ENCODE measurements at regions not wholly inside any gene's neighbourhood (a gene's known extent, or its start where the extent isn't known, plus 50 kb on each side); places are given as distances from the start of the nearest gene placed in this dataset.
"Not testable (repeated sequence)": the region's sequence is repeated elsewhere in the genome, so short reads cannot be mapped to it uniquely, and the experiment has no call there.

DNA sequence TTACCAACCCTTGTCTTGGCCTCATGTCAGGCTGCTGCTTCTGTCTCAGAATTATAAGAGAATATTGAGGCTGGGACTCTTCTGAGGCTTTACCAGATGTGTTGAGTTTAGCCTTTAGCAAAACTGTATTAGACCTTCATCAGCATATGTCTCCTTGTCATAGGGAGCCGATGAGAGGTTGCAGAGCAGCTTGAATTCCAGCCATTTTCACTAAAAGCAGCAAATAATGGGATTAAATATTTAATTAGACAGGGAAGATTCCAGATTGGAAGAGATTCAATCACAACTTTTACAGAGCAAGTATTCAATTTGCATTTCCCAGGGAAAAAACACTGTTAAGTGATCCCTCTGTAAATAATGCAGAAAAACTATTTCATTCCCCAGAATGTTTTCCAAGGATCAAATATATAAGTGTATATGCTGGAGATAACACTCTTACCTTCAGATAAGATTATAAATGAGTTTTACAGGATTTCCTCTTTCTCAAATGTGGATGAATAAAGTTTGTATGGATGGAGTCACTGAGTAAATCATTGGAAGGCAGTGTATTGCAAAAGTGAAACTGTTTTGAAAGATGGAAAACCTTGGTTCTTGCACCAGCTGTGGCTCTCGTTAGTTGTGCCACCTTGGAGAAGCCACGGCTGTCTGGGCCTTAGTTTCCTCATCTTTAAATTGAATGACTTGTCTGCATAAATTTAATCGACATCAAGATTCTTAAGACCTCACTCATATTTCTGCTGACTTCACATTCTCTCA lies 466.4 kb upstream of the SGO1 start:
- no peaks in the 10 kb centered on the region for H3K4me1 ChIP-seq (ENCODE audit: insufficient read depth, low read length)
- H3K9me3 ChIP-seq (ENCODE audit: insufficient read depth, low read depth, low read length), result no peaks in the 10 kb centered on the region
- no peak overlapping the region for H3K9ac ChIP-seq (ENCODE audit: low read depth, low read length)
- H3K27me3 ChIP-seq (ENCODE audit: insufficient read depth, low read length), result no peaks in the 10 kb centered on the region
- no peak overlapping the region for H3K4me3 ChIP-seq (ENCODE audit: low read length)
- no peaks in the 10 kb centered on the region for H3K36me3 ChIP-seq (ENCODE audit: insufficient read depth, low read depth, low read length)
- H3K27ac ChIP-seq (ENCODE audit: low read length), result no peak overlapping the region

DNA sequence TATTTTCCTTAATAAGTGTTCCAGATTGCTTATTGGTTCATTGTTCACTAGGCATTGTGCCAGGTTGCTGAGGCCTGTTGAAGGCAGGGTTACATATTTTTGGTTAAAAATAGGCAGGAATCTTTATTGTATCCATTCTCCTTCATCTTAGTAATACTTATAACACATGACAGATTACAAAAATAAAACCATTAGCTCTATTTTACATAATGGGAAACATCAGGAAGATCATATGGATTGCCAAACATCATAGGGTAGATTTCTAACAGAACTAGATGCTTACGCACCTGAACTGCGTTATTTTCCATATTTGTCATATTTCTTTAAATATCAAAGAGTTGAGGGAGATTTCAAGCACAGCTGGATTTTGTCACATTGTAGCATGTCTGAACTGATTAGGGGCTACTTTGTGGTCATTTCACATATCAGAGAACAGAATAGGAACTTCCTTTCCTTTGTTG lies 462.9 kb upstream of the SGO1 start:
- no peak overlapping the region for H3K4me3 ChIP-seq (ENCODE audit: low read length)
- no peaks in the 10 kb centered on the region for H3K9me3 ChIP-seq (ENCODE audit: insufficient read depth, low read depth, low read length)
- no peak overlapping the region for H3K9ac ChIP-seq (ENCODE audit: low read depth, low read length)
- H3K4me1 ChIP-seq (ENCODE audit: insufficient read depth, low read length), result no peaks in the 10 kb centered on the region
- H3K27me3 ChIP-seq (ENCODE audit: insufficient read depth, low read length), result no peaks in the 10 kb centered on the region
- no peak overlapping the region for H3K27ac ChIP-seq (ENCODE audit: low read length)
- no peaks in the 10 kb centered on the region for H3K36me3 ChIP-seq (ENCODE audit: insufficient read depth, low read depth, low read length)

DNA sequence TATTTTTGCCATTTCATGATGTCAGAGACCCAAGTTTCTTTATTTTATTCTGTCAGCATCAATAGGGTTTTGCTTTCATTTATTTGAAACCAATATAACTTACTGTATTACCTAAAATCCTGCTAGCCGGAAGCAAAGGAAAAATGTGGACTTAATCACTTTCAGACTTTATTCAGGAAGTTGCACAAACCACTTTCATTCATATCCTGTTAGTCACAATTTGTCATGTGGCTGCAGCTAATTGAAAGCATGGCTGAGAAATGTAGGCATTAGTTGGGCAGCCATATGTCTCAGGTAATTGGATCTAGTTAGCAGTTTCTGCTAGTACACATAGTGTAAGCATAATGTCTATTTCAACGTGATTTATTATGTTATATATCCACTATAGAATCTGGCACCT lies 462.3 kb upstream of the SGO1 start:
- H3K27ac ChIP-seq (ENCODE audit: low read length), result no peak overlapping the region

DNA sequence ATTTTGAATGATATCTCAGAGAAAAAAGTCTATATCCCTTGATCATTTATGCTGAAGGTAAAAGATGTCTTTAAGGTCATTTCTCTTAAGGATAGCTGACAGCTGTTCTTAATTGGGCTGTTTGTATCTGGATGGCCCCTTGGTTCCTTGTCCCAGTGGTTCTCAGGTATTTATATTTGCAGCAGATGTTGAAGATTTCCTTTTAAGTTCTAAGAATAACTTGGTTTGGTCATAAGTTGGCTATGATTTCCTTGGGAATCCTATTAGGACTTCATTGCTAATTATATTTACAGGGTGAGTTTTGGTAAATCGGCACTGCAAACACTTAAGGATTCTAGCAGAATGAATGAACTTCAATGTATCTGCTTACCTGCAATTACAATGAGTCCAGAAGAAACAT lies 460.4 kb upstream of the SGO1 start:
- H3K4me1 ChIP-seq (ENCODE audit: insufficient read depth, low read length), result no peaks in the 10 kb centered on the region
- no peak overlapping the region for H3K4me3 ChIP-seq (ENCODE audit: low read length)
- H3K27ac ChIP-seq (ENCODE audit: low read length), result no peak overlapping the region

More for the DNA sequence above, 462.3 kb upstream of the SGO1 start:
- Histone ChIP-seq H3K36me3 (ENCODE audit: insufficient read depth, low read depth, low read length) (no peaks in the 10 kb centered on the region), H3K9me3 (ENCODE audit: insufficient read depth, low read depth, low read length) (no peaks in the 10 kb centered on the region), H3K4me3 (ENCODE audit: low read length) (no peak overlapping the region), H3K4me1 (ENCODE audit: insufficient read depth, low read length) (no peaks in the 10 kb centered on the region), H3K27me3 (ENCODE audit: insufficient read depth, low read length) (no peaks in the 10 kb centered on the region), H3K9ac (ENCODE audit: low read depth, low read length) (no peak overlapping the region)

DNA sequence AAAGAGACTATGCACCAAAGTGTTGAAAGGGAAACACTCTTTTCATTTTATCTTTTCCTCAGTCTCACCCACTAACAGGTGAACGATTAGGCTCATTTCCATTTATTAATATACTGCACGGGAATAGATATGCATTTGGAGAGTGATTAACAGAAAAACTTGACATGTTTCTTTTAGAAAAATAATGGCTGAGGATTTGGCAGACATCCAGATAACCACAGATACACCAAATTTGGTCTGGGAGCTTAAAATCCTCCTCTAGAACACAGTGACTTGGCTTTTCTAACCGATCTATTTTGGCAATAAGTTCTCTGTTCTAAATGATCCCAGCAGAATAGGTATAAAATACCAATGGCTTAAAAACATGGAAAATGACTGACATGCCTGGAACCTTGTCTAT lies 459.3 kb upstream of the SGO1 start:
- no peaks in the 10 kb centered on the region for H3K4me1 ChIP-seq (ENCODE audit: insufficient read depth, low read length)
- H3K9me3 ChIP-seq (ENCODE audit: insufficient read depth, low read depth, low read length), result no peaks in the 10 kb centered on the region
- H3K27ac ChIP-seq (ENCODE audit: low read length), result no peak overlapping the region
- H3K9ac ChIP-seq (ENCODE audit: low read depth, low read length), result no peak overlapping the region
- H3K4me3 ChIP-seq (ENCODE audit: low read length), result no peak overlapping the region
- H3K36me3 ChIP-seq (ENCODE audit: insufficient read depth, low read depth, low read length), result no peaks in the 10 kb centered on the region
- H3K27me3 ChIP-seq (ENCODE audit: insufficient read depth, low read length), result no peaks in the 10 kb centered on the region

More for the DNA sequence above, 460.4 kb upstream of the SGO1 start:
- H3K9ac ChIP-seq (ENCODE audit: low read depth, low read length), result no peak overlapping the region
- no peaks in the 10 kb centered on the region for H3K9me3 ChIP-seq (ENCODE audit: insufficient read depth, low read depth, low read length)
- no peaks in the 10 kb centered on the region for H3K27me3 ChIP-seq (ENCODE audit: insufficient read depth, low read length)
- H3K36me3 ChIP-seq (ENCODE audit: insufficient read depth, low read depth, low read length), result no peaks in the 10 kb centered on the region

- H3K9ac ChIP-seq (ENCODE audit: low read depth, low read length), result no peak overlapping the region
- H3K27ac ChIP-seq (ENCODE audit: low read length), result no peak overlapping the region
- H3K4me1 ChIP-seq (ENCODE audit: insufficient read depth, low read length), result no peaks in the 10 kb centered on the region
- no peak overlapping the region for H3K4me3 ChIP-seq (ENCODE audit: low read length)
- H3K27me3 ChIP-seq (ENCODE audit: insufficient read depth, low read length), result no peaks in the 10 kb centered on the region
- H3K36me3 ChIP-seq (ENCODE audit: insufficient read depth, low read depth, low read length), result no peaks in the 10 kb centered on the region
- no peaks in the 10 kb centered on the region for H3K9me3 ChIP-seq (ENCODE audit: insufficient read depth, low read depth, low read length)
Measured at GRCh38 chr3:20637729-20638128, 451.7 kb upstream of the SGO1 start.

DNA sequence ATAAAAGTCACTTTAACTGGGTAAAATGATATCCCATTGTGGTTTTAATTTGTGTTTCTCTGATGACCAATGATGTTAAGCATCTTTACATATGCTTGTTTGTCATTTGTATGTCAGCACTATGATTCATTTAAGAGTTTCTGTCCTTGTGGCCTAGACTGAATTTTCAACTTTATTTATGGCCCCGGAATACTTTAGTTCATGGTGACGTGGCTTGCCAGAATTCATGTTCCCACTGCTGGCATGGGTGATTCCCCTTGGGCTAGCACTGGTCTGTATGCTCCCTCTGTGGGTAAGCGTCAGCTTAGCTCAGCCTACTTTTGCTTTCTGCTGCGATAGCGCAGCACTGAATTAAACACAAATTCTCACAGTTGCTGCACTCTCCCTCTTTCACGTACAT lies 436.3 kb upstream of the SGO1 start:
- Histone ChIP-seq H3K36me3 (ENCODE audit: insufficient read depth, low read depth, low read length) (no peaks in the 10 kb centered on the region), H3K9ac (ENCODE audit: low read depth, low read length) (no peak overlapping the region), H3K4me1 (ENCODE audit: insufficient read depth, low read length) (no peaks in the 10 kb centered on the region), H3K9me3 (ENCODE audit: insufficient read depth, low read depth, low read length) (0 out of 2 replicates have a peak, but pooled peaks cover 3% of the 10 kb centered on the region), H3K27ac (ENCODE audit: low read length) (no peak overlapping the region), H3K4me3 (ENCODE audit: low read length) (no peak overlapping the region), H3K27me3 (ENCODE audit: insufficient read depth, low read length) (no peaks in the 10 kb centered on the region)

- not testable (repeated sequence) for H3K9ac ChIP-seq (ENCODE audit: low read depth, low read length)
Measured at GRCh38 chr3:20618621-20619020, 432.6 kb upstream of the SGO1 start.

GRCh38 chr3:20618181-20618580 lies 432.2 kb upstream of the SGO1 start:
- not testable (repeated sequence) for H3K9ac ChIP-seq (ENCODE audit: low read depth, low read length); H3K27ac ChIP-seq (ENCODE audit: low read length); H3K27me3 ChIP-seq (ENCODE audit: insufficient read depth, low read length); H3K4me3 ChIP-seq (ENCODE audit: low read length); H3K4me1 ChIP-seq (ENCODE audit: insufficient read depth, low read length); H3K36me3 ChIP-seq (ENCODE audit: insufficient read depth, low read depth, low read length)
- H3K9me3 ChIP-seq (ENCODE audit: insufficient read depth, low read depth, low read length), result peaks cover 11% of the 10 kb centered on the region; the same call in 1 of the 2 replicates

More at GRCh38 chr3:20618621-20619020, 432.6 kb upstream of the SGO1 start:
- H3K4me3 ChIP-seq (ENCODE audit: low read length); H3K4me1 ChIP-seq (ENCODE audit: insufficient read depth, low read length); H3K36me3 ChIP-seq (ENCODE audit: insufficient read depth, low read depth, low read length); H3K27ac ChIP-seq (ENCODE audit: low read length); H3K27me3 ChIP-seq (ENCODE audit: insufficient read depth, low read length): not testable (repeated sequence)
- H3K9me3 ChIP-seq (ENCODE audit: insufficient read depth, low read depth, low read length), result peaks cover 11% of the 10 kb centered on the region; the same call in 1 of the 2 replicates

- peaks cover 20% of the 10 kb centered on the region for H3K9me3 ChIP-seq (ENCODE audit: insufficient read depth, low read depth, low read length)
- H3K9ac ChIP-seq (ENCODE audit: low read depth, low read length); H3K36me3 ChIP-seq (ENCODE audit: insufficient read depth, low read depth, low read length); H3K27me3 ChIP-seq (ENCODE audit: insufficient read depth, low read length); H3K27ac ChIP-seq (ENCODE audit: low read length); H3K4me1 ChIP-seq (ENCODE audit: insufficient read depth, low read length); H3K4me3 ChIP-seq (ENCODE audit: low read length): not testable (repeated sequence)
Measured at GRCh38 chr3:20615982-20616381, 430.0 kb upstream of the SGO1 start.

DNA sequence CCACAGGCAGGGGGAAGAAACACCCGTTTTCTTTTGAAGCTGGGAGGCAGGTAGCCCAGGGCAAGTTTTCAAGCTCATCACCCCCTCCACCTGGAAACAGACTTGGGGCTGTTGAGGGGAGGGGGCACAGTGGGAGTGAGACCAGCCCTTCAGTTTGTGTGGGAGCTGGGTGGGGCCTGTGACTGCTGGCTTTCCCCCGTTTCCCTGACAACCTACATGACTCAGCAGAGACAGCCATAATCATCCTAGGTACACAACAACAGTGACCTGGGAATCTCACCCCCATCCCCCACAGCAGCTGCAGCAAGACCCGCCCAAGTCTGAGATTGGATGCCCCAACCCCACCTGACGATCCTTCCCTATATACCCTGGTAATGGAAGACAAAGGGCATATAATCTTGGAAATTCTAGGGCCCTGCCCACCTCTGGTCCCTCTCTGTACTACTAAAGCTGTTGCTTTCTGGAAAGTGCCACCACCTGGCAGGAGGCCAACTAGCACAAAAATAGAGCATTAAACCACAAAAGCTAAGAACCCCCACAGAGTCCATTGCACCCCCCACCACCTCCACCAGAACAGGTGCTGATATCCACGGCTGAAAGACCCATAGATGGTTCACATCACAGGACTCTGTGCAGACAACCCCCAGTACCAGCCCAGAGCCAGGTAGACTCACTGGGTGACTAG lies 422.2 kb upstream of the SGO1 start:
- Histone ChIP-seq H3K4me3 (ENCODE audit: low read length) (no peak overlapping the region), H3K36me3 (ENCODE audit: insufficient read depth, low read depth, low read length) (no peaks in the 10 kb centered on the region), H3K4me1 (ENCODE audit: insufficient read depth, low read length) (no peaks in the 10 kb centered on the region), H3K9ac (ENCODE audit: low read depth, low read length) (no peak overlapping the region), H3K9me3 (ENCODE audit: insufficient read depth, low read depth, low read length) (peaks cover 14% of the 10 kb centered on the region), H3K27me3 (ENCODE audit: insufficient read depth, low read length) (no peaks in the 10 kb centered on the region), H3K27ac (ENCODE audit: low read length) (no peak overlapping the region)

- H3K9ac ChIP-seq (ENCODE audit: low read depth, low read length), result no peak overlapping the region
- no peaks in the 10 kb centered on the region for H3K36me3 ChIP-seq (ENCODE audit: insufficient read depth, low read depth, low read length)
- no peak overlapping the region for H3K27ac ChIP-seq (ENCODE audit: low read length)
- H3K4me3 ChIP-seq (ENCODE audit: low read length), result no peak overlapping the region
- no peaks in the 10 kb centered on the region for H3K4me1 ChIP-seq (ENCODE audit: insufficient read depth, low read length)
- no peaks in the 10 kb centered on the region for H3K27me3 ChIP-seq (ENCODE audit: insufficient read depth, low read length)
- H3K9me3 ChIP-seq (ENCODE audit: insufficient read depth, low read depth, low read length), result no peaks in the 10 kb centered on the region
Measured at GRCh38 chr3:20604659-20605058, 418.7 kb upstream of the SGO1 start.

Measured in iPS-20b (cell line).